Neutrophil (primary cell): ENCODE measurements at regions not wholly inside any gene's neighbourhood (a gene's known extent, or its start where the extent isn't known, plus 50 kb on each side); places are given as distances from the start of the nearest gene placed in this dataset.
A peak's percentile ranks its signal among the peaks of the same experiment; 100 is the strongest.

Experiments
- H3K27ac ChIP-seq: fragments of 200-600 bp; sonication (generic); 2 replicates; pipeline ENCODE4 v1.5.1; 2016; ENCODE audit warnings: mild to moderate bottlenecking, moderate library complexity
- H3K27me3 ChIP-seq: fragments of 200-600 bp; sonication (generic); 2 replicates; pipeline ENCODE4 v1.6.0; 2016; ENCODE audit warnings: mild to moderate bottlenecking
- H3K36me3 ChIP-seq: fragments of 200-600 bp; sonication (generic); 2 replicates; pipeline ENCODE4 v1.5.1; 2017
- H3K4me1 ChIP-seq, 2 experiments: fragments of 200-600 bp in 1 of 2; sonication (generic) in 1 of 2; 1 replicate in 1 of 2; 2 replicates in 1 of 2; pipeline versions ENCODE4 v1.5.1 to v1.6.1; 2013 to 2016; ENCODE audit warnings: low read depth in 1 of 2, low read length in 1 of 2, mild to moderate bottlenecking in 1 of 2, moderate library complexity in 1 of 2; ENCODE audit not compliant: control insufficient read depth in 1 of 2, insufficient read depth in 1 of 2
- H3K4me3 ChIP-seq, 2 experiments: fragments of 200-600 bp in 1 of 2; sonication (generic) in 1 of 2; 1 replicate in 1 of 2; 2 replicates in 1 of 2; pipeline ENCODE4 v1.5.1; 2013 to 2016; ENCODE audit warnings: low read depth in 1 of 2, low read length in 1 of 2, mild to moderate bottlenecking in 1 of 2, moderate library complexity in 1 of 2
- H3K9me3 ChIP-seq: fragments of 200-600 bp; sonication (generic); 2 replicates; pipeline ENCODE4 v1.5.1; 2016
- CTCF ChIP-seq: fragments of 200-600 bp; sonication (generic); IDR thresholded peaks from 2 replicates; pipeline ENCODE4 v1.5.1; 2016; ENCODE audit warnings: antibody characterized with exemption

- Histone ChIP-seq H3K4me1 (no peaks in the 10 kb centered on the region), H3K36me3 (no peaks in the 10 kb centered on the region), H3K27me3 (no peaks in the 10 kb centered on the region), H3K4me3 (no peak overlapping the region), H3K9me3 (no peaks in the 10 kb centered on the region), H3K27ac (no peak overlapping the region)
- TF ChIP-seq CTCF, result no peak
These were observed 199.0 kb upstream of the ADAMTS16 start for GRCh38 chr5:4941161-4941560.

GRCh38 chr5:4941957-4942830, 197.9 kb upstream of the ADAMTS16 start:
- peak; percentile 79 for TF ChIP-seq CTCF

GRCh38 chr5:4942831-4943178, 197.3 kb upstream of the ADAMTS16 start:
- H3K27ac ChIP-seq, result no peak overlapping the region
- no peak for TF ChIP-seq CTCF
- H3K4me3 ChIP-seq, result no peak overlapping the region
- no peaks in the 10 kb centered on the region for H3K27me3 ChIP-seq
- H3K9me3 ChIP-seq, result no peaks in the 10 kb centered on the region
- no peaks in the 10 kb centered on the region for H3K36me3 ChIP-seq
- no peaks in the 10 kb centered on the region for H3K4me1 ChIP-seq

More at GRCh38 chr5:4941957-4942830, 197.9 kb upstream of the ADAMTS16 start:
- no peak overlapping the region for H3K27ac ChIP-seq
- H3K36me3 ChIP-seq, result no peaks in the 10 kb centered on the region
- no peaks in the 10 kb centered on the region for H3K27me3 ChIP-seq
- H3K4me1 ChIP-seq, result no peaks in the 10 kb centered on the region
- no peak overlapping the region for H3K4me3 ChIP-seq
- no peaks in the 10 kb centered on the region for H3K9me3 ChIP-seq

- no peaks in the 10 kb centered on the region for H3K9me3 ChIP-seq
These were observed 194.8 kb upstream of the ADAMTS16 start for GRCh38 chr5:4945296-4945695.

GRCh38 chr5:4947106-4947505, 193.0 kb upstream of the ADAMTS16 start:
- Histone ChIP-seq H3K27me3 (no peaks in the 10 kb centered on the region), H3K36me3 (no peaks in the 10 kb centered on the region), H3K27ac (no peak overlapping the region), H3K4me3 (no peak overlapping the region), H3K4me1 (no peaks in the 10 kb centered on the region), H3K9me3 (no peaks in the 10 kb centered on the region)
- TF ChIP-seq CTCF, result no peak

More at GRCh38 chr5:4945296-4945695, 194.8 kb upstream of the ADAMTS16 start:
- TF ChIP-seq CTCF, result no peak
- H3K27me3 ChIP-seq, result no peaks in the 10 kb centered on the region
- no peaks in the 10 kb centered on the region for H3K36me3 ChIP-seq
- H3K4me1 ChIP-seq, result no peaks in the 10 kb centered on the region
- H3K27ac ChIP-seq, result no peak overlapping the region
- no peak overlapping the region for H3K4me3 ChIP-seq
